CD4-positive, alpha-beta T cell treated with Interleukin-21 for 1 hour (primary cell): ENCODE measurements at regions not wholly inside any gene's neighbourhood (a gene's known extent, or its start where the extent isn't known, plus 50 kb on each side); places are given as distances from the start of the nearest gene placed in this dataset.

ENCODE experiments used
- DNase-seq: peaks from one replicate; pipeline ENCODE4 v3.0.0-alpha.2; 2020

DNA sequence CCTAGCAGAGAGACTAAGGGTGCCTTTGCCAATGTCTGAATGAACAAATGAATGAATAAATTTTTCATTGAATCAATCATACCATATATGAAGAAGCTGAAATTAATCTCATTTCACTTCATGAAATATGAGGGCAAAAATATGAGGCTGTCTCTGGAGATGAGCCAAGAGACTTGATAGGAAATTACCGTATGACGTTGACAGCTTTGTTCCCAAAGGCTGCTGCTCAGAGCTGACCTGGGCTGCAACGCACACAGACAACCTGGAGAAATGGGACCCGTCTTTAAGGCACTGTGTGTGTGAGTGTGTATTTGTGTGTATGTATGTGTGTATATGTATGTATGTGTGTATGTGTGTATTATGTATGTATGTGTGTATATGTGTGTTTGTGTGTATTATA lies 226.1 kb downstream of the IRX2 start:
- no peak for DNase-seq

DNA sequence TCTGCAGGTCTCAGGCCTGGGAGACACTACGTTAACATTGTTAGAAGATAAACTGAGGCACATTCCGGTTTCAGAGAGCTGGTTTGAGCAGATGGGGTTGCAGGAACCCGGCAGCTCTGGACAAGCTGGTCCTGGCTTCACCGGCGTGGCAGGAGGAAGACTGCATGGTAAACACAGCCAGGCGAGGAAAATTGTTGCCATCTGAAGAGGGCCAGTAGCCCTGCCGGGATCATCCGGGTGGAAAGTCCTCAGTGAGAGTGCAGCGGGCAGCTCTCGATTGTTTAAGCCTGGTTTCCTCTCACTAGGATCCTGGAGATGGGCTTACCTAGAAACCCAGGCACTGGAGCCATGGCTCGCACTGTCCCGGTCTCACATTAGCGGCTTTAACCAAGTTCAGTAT lies 226.9 kb downstream of the IRX2 start:
- DNase-seq, result no peak

DNA sequence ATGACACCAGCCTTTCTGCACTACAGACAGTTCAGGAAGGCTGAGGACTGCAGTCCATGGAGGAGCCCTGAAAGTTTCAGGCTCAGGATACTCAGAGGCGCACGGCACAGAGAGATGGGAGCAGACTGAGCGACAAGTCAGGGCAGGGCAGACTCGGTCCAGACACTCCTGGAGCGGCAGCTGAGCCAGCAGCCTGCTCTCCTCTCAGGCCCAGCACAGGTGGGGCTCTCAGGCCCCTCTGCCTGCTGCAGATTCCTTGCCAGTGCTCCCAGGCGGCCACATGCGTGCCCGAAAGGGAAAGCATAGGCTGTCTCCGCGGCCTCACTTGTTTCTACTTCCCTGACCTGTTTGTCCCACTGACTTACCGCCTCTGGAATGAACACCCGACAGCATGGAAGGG lies 228.3 kb downstream of the IRX2 start:
- no peak for DNase-seq

- DNase-seq, result no peak
These were observed 229.1 kb downstream of the IRX2 start for GRCh38 chr5:2522372-2522771.

DNA sequence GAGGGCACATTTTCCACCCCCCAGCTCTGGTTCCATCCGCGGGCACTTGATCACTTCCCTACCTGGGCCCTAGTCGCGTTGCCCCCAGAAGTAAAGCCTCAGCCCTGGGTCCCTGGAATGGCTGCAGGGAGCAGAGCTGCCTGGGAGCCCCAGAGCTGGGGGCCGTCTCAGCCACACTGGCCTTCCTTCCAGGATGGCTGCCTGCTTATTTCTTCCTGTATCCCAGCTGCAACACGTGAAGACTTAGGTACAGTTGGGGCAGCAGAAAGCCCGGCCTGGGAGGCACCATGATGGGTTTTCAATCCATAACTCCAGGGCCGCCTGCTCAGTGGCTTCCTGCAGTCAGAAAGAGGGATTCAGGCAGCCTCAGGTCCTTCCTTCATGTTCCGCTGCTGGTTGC lies 232.3 kb downstream of the IRX2 start:
- DNase-seq, result no peak

- DNase-seq, result no peak
These were observed 234.0 kb downstream of the IRX2 start for GRCh38 chr5:2517451-2517850.

DNA sequence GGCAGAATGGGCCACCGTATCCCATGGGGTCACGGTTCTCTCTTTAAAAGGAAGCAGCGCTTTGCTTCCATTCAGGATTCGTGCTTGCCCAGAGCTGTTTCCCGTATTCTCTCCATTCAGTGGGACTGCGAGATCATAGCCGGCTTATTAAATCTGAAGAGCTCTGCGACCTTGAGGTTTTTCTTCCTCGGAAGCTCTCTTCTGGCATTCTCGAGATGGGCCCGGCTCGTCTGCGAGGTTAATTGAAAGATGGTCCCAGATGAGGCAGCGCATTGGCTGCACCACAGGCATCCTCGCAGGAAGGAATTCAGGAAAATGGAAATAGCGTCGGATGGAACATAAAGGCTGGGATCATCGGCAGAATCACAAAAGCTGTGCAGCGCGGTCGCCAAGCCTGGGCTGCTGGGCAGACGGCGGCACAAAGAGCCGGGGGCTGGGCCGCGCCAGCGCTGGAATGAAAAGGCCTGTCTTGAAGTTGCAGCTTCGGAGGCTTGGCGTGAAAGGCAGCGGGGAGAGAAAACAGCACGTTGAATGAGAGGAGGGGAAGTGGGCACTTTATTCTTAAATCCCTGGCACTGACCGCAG lies 236.2 kb downstream of the IRX2 start:
- DNase-seq, result no peak

GRCh38 chr5:2514484-2514883 lies 237.0 kb downstream of the IRX2 start:
- no peak for DNase-seq

GRCh38 chr5:2511706-2512105 lies 239.8 kb downstream of the IRX2 start:
- DNase-seq, result no peak

DNA sequence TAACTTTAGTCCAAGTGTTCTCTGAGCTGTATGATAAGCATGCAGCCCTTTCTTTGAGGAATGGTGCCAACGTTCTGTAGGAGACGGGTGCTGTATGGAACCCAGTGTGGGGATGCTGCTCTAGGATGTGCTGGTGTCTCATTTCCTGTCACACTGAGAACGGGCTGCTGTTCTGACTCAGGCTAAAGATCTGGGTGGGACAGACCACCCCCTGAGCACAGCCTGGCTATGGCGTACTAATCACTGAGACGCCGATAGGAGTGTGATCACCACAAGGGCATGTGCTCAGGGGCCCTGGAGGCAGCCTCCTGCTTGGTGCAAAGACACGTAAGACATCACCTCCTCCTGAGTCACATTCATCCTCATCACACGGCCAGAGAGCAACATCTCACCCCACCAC lies 240.4 kb downstream of the IRX2 start:
- no peak for DNase-seq

- no peak for DNase-seq
These were observed 241.9 kb downstream of the IRX2 start for GRCh38 chr5:2509527-2509926.

DNA sequence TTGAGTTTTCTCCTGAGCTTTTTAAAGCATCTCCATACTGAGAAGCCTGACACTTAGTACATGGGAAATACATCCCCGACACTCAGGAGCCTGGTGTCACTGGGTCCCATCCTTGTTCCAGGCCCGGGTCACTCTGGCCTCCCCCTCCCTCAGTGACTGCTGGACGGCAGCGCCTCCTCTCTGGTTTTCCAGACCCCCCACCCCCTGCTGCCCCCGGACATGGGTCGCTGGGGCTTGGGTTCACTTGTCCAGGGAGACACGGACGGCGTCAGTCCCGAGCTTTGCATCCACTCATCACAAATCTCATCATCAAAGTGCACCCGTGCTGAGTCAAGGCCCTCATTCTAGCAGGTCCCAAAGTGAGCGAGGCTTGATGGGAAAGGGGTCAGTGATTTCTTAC lies 243.0 kb downstream of the IRX2 start:
- DNase-seq, result no peak

- DNase-seq, result no peak
These were observed 243.9 kb downstream of the IRX2 start for GRCh38 chr5:2507611-2508010.

GRCh38 chr5:2506603-2507002 lies 244.9 kb downstream of the IRX2 start:
- no peak for DNase-seq

- DNase-seq, result no peak
These were observed 246.3 kb downstream of the IRX2 start for GRCh38 chr5:2505217-2505616.

DNA sequence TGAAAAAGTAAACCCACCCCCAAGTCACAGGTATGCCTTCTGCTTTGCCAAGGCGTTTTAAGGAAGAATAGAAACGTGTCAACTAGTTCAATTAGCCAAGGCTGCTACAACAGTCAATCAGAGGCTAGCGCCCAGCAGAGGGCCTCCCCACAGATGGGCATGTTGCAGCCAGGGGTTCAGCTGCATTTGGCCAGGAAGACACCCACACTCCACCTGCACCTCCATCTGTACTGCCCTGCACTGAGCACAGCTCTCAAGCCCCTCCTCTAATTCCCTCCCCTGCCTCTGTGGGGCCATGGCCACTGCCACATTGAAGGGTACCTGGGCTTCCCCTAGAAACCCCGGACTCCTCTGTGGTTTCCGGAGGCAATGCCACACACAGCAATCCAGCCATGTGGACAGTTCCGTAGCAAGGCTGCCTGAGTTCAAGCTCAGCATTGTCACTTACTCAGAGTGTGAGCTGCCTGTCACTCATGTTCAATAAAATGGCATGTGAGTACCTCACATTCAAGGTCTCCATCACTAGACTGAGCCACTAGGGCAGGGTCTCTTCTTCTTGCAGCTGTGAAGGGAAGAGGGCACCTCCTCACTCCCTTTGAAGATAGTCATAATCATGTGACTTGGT lies 248.4 kb downstream of the IRX2 start:
- no peak for DNase-seq

GRCh38 chr5:2499917-2500316 lies 251.6 kb downstream of the IRX2 start:
- DNase-seq, result no peak

DNA sequence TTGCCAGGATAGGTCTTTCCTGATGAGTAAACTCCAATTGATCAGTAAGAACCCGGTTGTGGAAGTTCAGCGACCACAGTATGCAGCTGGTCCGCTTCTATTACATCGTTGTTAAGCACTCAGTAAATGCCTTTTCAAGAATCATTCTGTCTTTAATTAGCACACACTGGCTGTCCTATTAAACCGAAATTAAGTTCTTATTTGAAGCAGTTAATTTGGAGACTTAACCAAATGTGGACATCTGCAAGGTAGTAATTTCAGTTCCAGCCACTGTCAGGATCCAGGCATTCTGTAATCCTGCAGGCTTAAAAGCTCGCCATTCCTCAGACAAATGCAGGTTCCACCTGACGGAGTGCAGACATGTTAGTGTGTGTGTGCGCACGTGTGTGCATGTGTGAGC lies 254.6 kb downstream of the IRX2 start:
- DNase-seq, result no peak

GRCh38 chr5:2496126-2496525 lies 255.4 kb downstream of the IRX2 start:
- no peak for DNase-seq

- DNase-seq, result no peak
These were observed 258.1 kb downstream of the IRX2 start for GRCh38 chr5:2493356-2493755.

GRCh38 chr5:2492476-2492875 lies 259.0 kb downstream of the IRX2 start:
- no peak for DNase-seq

DNA sequence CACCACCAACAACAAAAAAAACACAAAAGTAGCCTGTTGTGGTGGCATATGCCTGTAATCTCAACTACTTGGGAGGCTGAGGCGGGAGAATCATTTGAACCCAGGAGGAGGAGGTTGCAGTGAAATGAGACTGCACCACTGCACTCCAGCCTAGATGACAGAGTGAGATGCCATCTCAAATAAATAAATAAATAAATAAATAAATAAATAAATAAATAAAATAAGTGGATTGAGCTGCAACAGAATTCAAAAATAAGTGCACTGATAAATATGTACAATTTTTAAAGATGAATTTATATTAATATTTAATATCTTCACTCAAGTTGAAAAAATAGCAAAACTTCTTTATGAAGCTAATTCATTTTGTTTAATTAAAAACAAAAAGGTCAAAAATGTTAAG lies 259.6 kb downstream of the IRX2 start:
- DNase-seq, result no peak

DNA sequence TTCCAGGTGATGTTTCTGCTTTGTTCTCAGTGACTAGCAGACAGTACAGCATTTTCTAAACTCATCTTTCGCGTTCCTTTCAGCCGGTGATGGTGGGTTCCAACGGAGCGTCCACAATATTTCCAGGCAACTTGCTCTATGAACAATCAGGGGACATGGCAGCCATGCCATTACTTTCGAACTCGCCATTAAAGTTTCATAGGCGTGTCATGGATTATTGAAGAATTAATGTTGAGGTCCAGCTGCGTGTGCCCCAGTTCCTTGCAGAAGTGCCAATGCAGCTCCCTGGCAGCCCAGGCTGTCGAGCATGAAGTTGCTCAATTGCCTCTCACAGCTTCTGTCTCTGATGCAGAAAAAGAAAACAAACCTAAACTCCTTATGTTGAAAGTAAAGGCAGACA lies 262.2 kb downstream of the IRX2 start:
- no peak for DNase-seq

DNA sequence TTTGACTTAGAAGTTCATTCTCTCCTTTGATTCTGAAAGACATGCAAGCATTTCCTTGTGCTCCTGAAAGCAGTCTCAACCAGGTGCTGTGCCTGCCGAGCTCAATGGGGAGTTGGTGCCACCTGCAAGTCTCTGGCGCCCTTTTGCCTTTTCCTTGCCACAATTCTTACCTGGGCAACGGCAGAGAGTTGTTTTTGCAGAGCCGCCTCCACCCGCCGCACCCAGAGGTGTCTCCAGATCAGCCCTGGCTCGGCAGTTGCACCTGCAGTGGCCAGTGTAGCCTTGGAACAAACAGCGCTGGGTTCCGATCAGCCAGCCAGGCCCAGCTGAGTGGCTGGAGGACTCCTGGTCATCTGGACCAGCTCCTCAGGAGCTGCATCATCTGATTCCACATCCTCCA lies 262.9 kb downstream of the IRX2 start:
- DNase-seq, result no peak

- no peak for DNase-seq
These were observed 264.2 kb downstream of the IRX2 start for GRCh38 chr5:2487152-2487763.
